ENCODE measurements at regions not wholly inside any gene's neighbourhood (a gene's known extent, or its start where the extent isn't known, plus 50 kb on each side); places are given as distances from the start of the nearest gene placed in this dataset.

DNA sequence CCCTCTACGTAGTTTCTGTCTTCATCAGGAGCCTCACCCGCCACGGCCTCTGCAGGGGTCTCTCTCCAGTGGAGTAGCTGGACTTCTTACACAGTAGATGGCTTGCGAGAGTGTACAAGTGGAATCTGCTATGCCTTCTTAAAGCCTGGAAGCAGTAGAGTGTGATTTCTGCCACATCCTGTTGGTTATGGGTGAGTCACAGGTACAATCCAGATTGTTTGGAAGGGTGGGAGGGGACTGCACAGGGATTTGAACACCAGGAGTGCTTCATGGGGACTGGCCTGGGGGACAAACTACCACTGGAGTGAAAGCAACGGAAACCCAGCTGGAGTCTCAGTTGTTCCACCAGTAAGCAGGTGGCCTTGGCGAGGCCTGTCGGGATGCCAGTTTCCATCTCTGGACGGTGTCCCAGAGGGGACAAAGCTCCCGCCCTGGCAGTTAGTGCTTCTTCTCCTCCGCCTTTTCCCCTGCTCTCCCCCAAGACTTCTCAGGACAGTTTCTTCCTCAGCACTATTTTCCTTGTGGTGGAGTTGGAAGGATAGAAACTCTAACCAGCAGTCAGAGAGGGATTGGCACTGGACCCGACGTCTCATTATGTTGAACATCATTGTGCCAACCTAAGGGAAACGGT lies 85.0 kb upstream of the RCN1 start:
- no peak overlapping the region for H3K27ac ChIP-seq
- no peaks in the 10 kb centered on the region for H3K4me1 ChIP-seq
- H3K9me3 ChIP-seq, result no peaks in the 10 kb centered on the region
- TF ChIP-seq, protein P1, sequence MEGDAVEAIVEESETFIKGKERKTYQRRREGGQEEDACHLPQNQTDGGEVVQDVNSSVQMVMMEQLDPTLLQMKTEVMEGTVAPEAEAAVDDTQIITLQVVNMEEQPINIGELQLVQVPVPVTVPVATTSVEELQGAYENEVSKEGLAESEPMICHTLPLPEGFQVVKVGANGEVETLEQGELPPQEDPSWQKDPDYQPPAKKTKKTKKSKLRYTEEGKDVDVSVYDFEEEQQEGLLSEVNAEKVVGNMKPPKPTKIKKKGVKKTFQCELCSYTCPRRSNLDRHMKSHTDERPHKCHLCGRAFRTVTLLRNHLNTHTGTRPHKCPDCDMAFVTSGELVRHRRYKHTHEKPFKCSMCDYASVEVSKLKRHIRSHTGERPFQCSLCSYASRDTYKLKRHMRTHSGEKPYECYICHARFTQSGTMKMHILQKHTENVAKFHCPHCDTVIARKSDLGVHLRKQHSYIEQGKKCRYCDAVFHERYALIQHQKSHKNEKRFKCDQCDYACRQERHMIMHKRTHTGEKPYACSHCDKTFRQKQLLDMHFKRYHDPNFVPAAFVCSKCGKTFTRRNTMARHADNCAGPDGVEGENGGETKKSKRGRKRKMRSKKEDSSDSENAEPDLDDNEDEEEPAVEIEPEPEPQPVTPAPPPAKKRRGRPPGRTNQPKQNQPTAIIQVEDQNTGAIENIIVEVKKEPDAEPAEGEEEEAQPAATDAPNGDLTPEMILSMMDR (IDR thresholded peaks at IDR 0.05), result no peak
- TF ChIP-seq POLR2A (IDR thresholded peaks at IDR 0.05), result no peak
- no peak for DNase-seq
- intact Hi-C loops (cut with DNase I; ENCODE audit: low total_unique reads), result no loop called here
- no peaks in the 10 kb centered on the region for H3K27me3 ChIP-seq
- no peak overlapping the region for H3K4me3 ChIP-seq
- no peaks in the 10 kb centered on the region for H3K36me3 ChIP-seq

DNA sequence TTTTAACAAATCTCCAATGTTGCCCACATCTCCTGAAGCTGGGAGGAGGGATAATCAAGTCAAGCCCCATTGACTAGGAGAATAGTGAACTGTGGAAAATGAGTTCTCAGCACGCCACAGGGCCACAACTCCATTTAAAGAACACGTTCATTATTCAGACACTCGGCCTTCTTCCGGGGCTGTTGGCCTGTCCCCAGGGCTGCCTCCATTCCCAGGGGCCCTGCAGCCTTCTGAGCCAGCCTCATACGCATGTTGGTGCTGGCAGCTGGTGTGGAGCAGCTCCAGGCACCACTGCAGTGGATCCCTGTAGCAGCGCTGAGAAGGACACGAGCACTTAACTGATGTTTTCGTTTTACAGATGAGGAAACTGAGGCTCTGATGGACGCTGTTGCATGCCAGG lies 87.5 kb upstream of the RCN1 start:
- TF ChIP-seq POLR2A (IDR thresholded peaks at IDR 0.05), result no peak
- Histone ChIP-seq H3K36me3 (no peaks in the 10 kb centered on the region), H3K27ac (no peak overlapping the region), H3K4me3 (no peak overlapping the region), H3K4me1 (no peaks in the 10 kb centered on the region), H3K27me3 (no peaks in the 10 kb centered on the region), H3K9me3 (no peaks in the 10 kb centered on the region)
- intact Hi-C loops (cut with DNase I; ENCODE audit: low total_unique reads), result no loop called here
- DNase-seq, result no peak

DNA sequence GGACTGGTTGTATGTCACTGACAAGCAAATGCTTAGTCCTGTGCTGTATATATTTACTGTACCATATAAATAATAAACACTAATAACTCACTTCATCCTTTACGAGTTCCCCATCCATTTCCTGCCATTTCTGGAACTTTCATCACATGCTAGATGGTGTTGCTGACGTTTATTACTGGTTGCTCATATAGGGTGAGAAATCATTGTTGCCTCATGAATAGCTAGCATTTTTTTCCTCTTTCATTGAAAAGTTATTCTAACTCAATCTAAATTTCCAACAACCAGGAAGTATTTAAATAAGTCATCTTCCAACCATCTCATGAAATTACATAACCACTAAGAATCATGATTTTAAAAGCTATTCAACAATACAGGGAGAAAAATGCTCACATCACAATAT lies 88.6 kb upstream of the RCN1 start:
- intact Hi-C loops (cut with DNase I; ENCODE audit: low total_unique reads), result no loop called here
- TF ChIP-seq, protein P1 (IDR thresholded peaks at IDR 0.05), result no peak
- TF ChIP-seq POLR2A (IDR thresholded peaks at IDR 0.05), result no peak

DNA sequence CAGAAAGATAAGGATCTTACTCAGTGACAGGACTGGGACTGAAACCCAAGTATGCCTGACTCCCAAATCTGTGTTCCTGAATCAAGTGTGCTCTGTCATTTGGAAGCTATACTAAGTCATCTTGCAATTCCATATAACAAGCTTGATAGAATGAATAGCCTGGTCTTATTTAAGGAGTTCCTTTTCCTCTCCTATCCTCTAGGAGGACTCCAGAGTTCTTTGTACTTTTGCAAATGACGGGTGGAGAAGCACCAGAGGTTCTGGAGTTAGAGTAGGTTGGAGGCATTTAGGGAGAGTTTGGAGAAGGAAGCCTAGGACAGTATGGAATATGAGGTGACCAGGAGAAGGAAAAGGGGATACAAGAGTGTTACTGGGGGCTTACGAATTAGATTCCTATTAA lies 92.9 kb upstream of the RCN1 start:
- DNase-seq, result no peak
- Histone ChIP-seq H3K27ac (no peak overlapping the region), H3K27me3 (no peaks in the 10 kb centered on the region), H3K9me3 (no peaks in the 10 kb centered on the region), H3K4me3 (no peak overlapping the region), H3K36me3 (no peaks in the 10 kb centered on the region), H3K4me1 (no peaks in the 10 kb centered on the region)
- TF ChIP-seq, protein P1 (IDR thresholded peaks at IDR 0.05), result no peak
- no peak for TF ChIP-seq POLR2A (IDR thresholded peaks at IDR 0.05)
- intact Hi-C loops (cut with DNase I; ENCODE audit: low total_unique reads), result no loop called here

More for the DNA sequence above, 88.6 kb upstream of the RCN1 start:
- no peaks in the 10 kb centered on the region for H3K4me1 ChIP-seq
- H3K36me3 ChIP-seq, result no peaks in the 10 kb centered on the region
- no peaks in the 10 kb centered on the region for H3K27me3 ChIP-seq
- H3K9me3 ChIP-seq, result no peaks in the 10 kb centered on the region
- H3K4me3 ChIP-seq, result no peak overlapping the region
- no peak overlapping the region for H3K27ac ChIP-seq
- no peak for DNase-seq

DNA sequence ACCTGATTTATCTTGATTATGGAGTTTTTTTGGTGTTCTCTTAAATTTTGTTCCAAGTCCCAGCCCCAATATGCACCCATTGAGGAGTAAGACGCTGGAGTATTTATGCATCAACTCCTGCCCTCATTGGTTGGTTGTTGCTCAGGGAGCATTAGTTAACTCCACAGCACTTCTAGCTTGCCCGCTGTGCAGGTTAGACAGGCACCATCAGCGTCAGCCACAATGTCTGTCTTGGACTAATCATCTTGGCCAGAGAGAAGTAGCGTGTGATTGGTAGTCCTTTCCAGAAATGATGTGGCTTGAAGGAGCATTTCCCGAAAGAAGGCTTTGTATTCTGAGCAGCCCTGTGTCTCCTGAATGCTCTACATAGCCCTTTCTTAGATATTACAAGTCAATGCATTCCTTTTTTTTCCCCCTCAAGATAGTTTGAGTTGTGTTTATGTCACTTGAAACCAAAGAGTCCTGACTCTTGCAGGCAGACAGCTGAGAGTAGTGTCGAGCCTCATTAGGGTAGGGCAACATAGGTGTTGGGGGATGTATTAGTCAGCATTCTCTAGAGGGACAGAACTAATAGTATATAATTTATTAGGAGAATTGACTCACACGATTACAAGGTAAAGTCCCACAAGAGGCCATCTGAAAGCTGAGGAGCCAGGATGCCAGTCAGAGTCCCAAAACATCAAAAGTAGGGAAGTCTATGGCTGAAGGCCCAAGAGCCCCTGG lies 94.6 kb upstream of the RCN1 start:
- Histone ChIP-seq H3K36me3 (no peaks in the 10 kb centered on the region), H3K27ac (no peak overlapping the region), H3K4me3 (no peak overlapping the region), H3K9me3 (no peaks in the 10 kb centered on the region), H3K4me1 (no peaks in the 10 kb centered on the region), H3K27me3 (no peaks in the 10 kb centered on the region)
- DNase-seq, result no peak
- intact Hi-C loops (cut with DNase I; ENCODE audit: low total_unique reads), result no loop called here
- no peak for TF ChIP-seq POLR2A (IDR thresholded peaks at IDR 0.05)
- TF ChIP-seq, protein P1 (IDR thresholded peaks at IDR 0.05), result no peak
